ENCODE measurements at regions not wholly inside any gene's neighbourhood (a gene's known extent, or its start where the extent isn't known, plus 50 kb on each side); places are given as distances from the start of the nearest gene placed in this dataset.

GRCh38 chr17:52758481-52758880 lies 600.0 kb upstream of the CA10 start:
- no peak for DNase-seq (ENCODE audit: low read depth in 1 of 2, low spot score in 1 of 2)

- DNase-seq (ENCODE audit: low read depth in 1 of 2, low spot score in 1 of 2), result no peak
These were observed 598.2 kb upstream of the CA10 start for GRCh38 chr17:52756746-52757145.

DNA sequence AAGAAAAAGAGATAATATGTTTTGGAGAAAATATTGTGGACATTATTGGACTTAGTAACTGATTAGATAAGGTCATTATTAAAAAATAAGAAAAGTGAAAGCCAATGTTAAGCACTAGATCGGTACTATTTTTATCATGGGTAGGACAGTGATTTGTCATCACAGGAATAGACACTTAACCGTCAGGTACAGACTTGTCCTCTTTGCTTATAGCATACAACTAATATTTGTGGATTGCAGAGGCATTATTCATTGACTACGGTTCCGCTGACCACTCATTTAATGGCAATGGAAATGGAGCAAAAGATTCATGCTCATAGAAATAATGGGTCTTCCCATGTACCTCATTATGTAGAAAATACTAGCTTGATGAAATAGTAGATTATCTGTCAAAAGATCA lies 596.3 kb upstream of the CA10 start:
- DNase-seq (ENCODE audit: low read depth in 1 of 2, low spot score in 1 of 2), result no peak

- DNase-seq (ENCODE audit: low read depth in 1 of 2, low spot score in 1 of 2), result no peak
These were observed 592.5 kb upstream of the CA10 start for GRCh38 chr17:52751051-52751450.

DNA sequence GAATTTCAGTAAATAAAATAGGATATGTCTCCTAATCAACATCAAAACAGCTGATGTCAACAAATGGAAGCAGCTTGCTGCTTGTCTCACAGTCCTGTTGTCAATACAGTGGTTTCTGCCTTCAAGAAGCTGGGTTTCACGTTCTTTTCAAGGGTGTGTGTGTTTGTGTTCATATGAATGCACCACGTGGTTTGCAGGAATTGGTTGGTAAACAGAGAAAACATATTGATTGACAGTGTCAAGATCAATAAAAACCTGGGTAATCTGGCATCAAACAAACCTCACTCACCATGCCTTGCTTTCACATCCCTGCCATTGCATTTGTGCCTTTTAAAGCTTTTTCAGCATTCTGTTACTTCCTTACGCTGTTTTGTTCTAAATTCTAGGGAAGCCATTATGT lies 585.7 kb upstream of the CA10 start:
- no peak for DNase-seq (ENCODE audit: low read depth in 1 of 2, low spot score in 1 of 2)

- no peak for DNase-seq (ENCODE audit: low read depth in 1 of 2, low spot score in 1 of 2)
These were observed 581.5 kb upstream of the CA10 start for GRCh38 chr17:52740006-52740405.

- DNase-seq (ENCODE audit: low read depth in 1 of 2, low spot score in 1 of 2), result no peak
These were observed 580.3 kb upstream of the CA10 start for GRCh38 chr17:52738791-52739190.

DNA sequence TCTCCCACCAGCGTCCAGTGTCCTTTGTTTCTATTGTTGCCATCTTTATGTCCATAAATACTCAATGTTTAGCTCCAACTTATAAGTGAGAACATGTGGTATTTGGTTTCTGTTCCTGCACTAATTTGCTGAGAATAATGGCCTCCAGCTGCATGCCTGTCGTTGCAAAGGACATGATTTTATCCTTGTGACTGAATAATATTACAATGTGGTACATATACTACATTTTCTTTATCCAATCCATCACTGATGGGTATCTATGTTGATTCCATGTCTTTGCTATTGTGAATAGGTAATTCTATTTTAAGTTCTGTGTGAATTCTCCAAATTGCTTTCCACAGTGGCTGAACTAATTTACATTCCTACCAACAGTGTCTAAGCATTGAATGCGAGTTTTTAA lies 578.6 kb upstream of the CA10 start:
- DNase-seq (ENCODE audit: low read depth in 1 of 2, low spot score in 1 of 2), result no peak

DNA sequence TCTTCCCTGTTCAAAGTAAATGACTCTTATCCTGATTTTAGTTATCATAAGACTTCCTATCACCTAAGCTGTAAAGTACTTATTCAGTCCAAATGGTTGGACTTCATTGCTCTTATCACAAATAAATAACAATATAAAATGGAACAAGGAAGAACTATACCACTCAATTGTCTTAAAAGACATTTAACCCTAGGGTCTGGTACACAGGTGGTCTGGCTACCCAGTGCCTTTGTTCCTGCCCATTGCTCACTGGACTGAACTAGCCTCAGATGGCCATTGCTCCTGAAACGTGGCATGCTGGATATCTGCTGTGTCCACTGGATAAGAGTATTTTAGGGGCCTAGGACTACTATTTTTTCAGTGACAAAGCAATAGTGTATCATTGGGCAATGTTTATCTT lies 574.3 kb upstream of the CA10 start:
- no peak for DNase-seq (ENCODE audit: low read depth in 1 of 2, low spot score in 1 of 2)

DNA sequence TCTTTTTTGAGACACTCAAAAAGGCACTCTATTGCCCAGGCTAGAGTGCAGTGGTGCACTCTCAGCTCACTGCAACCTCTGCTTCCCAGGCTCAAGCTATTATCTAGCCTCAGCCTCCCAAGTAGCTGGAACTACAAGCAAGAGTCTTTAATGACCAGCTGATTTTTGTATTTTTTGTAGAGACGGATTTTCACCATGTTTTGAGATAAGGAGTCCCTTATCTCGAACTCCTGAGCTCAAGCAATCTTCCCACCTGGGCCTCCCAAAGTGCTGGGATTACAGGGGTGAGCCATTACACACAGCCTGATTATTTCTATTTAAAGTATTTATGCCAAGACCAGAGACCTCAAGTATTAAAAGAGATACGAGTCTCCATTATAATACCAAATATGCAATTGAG lies 566.1 kb upstream of the CA10 start:
- no peak for DNase-seq (ENCODE audit: low read depth in 1 of 2, low spot score in 1 of 2)

GRCh38 chr17:52721910-52722309 lies 563.4 kb upstream of the CA10 start:
- DNase-seq (ENCODE audit: low read depth in 1 of 2, low spot score in 1 of 2), result no peak

- no peak for DNase-seq (ENCODE audit: low read depth in 1 of 2, low spot score in 1 of 2)
These were observed 551.9 kb upstream of the CA10 start for GRCh38 chr17:52710363-52710901.

- no peak for DNase-seq (ENCODE audit: low read depth in 1 of 2, low spot score in 1 of 2)
These were observed 551.2 kb upstream of the CA10 start for GRCh38 chr17:52709724-52710123.

DNA sequence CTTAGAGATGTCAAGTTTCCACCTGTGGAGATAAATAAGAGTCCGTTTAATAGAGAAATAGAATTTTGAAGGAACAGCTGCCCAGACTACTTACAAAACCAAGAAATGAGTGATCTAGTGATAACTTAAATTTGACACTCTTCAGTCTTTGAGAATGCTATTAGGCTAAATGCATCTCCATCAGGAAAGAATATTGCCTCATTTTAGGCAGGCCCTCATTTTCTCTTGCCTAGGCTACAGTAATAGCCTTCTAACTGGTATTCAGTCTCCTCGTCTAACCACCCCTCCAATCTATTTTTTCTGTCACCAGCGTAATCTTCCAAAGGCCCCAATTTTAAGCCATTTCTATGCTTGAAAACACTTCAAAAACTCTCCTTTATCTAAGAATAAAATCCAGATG lies 537.8 kb upstream of the CA10 start:
- no peak for DNase-seq (ENCODE audit: low read depth in 1 of 2, low spot score in 1 of 2)

DNA sequence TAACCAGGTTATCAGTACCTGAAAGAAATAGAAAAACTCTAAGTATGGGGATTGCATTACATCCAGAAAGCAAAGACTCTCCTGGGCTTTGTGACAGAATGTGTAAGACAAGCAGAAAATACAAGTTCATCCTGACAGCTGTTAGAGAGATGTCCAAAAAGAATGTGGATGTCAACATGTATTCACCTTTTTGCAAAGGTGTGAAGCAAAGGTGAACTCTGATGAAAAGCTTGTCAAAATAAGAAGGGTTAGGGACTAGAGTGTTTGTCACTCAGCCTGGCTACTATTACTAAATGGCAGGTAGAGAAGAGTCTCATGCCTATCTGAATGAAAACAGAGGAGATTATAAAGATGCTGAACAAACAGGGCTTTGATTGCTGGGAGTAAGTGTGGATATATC lies 527.6 kb upstream of the CA10 start:
- no peak for DNase-seq (ENCODE audit: low read depth in 1 of 2, low spot score in 1 of 2)

GRCh38 chr17:52681480-52681879 lies 523.0 kb upstream of the CA10 start:
- DNase-seq (ENCODE audit: low read depth in 1 of 2, low spot score in 1 of 2), result no peak

GRCh38 chr17:52678211-52678610 lies 519.7 kb upstream of the CA10 start:
- no peak for DNase-seq (ENCODE audit: low read depth in 1 of 2, low spot score in 1 of 2)

GRCh38 chr17:52674686-52675085 lies 516.2 kb upstream of the CA10 start:
- no peak for DNase-seq (ENCODE audit: low read depth in 1 of 2, low spot score in 1 of 2)

GRCh38 chr17:52673791-52674190 lies 515.3 kb upstream of the CA10 start:
- no peak for DNase-seq (ENCODE audit: low read depth in 1 of 2, low spot score in 1 of 2)

GRCh38 chr17:52666264-52666663 lies 507.8 kb upstream of the CA10 start:
- no peak for DNase-seq (ENCODE audit: low read depth in 1 of 2, low spot score in 1 of 2)

- DNase-seq (ENCODE audit: low read depth in 1 of 2, low spot score in 1 of 2), result no peak
These were observed 502.2 kb upstream of the CA10 start for GRCh38 chr17:52660692-52661091.

- DNase-seq (ENCODE audit: low read depth in 1 of 2, low spot score in 1 of 2), result no peak
These were observed 494.5 kb upstream of the CA10 start for GRCh38 chr17:52653014-52653413.

DNA sequence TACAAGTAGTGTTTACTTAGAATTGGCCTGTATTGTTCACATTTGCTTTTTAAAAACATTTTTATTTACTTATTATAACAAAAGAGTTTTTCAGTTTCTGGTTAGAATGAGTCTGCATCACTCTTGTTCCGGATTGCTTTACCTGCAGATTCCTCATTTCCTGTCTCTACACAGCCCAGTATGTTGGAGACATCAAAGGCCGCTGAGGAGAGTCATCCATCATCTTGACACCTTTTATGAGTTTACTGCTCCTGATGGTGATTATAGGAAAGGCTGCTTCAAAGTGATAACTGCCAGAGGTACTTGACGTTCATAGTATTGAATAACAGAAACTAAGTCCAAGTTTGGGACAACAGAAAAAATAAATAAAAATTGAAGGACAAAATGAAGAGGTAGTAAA lies 490.5 kb upstream of the CA10 start:
- DNase-seq (ENCODE audit: low read depth in 1 of 2, low spot score in 1 of 2), result no peak

GRCh38 chr17:52647411-52647810 lies 488.9 kb upstream of the CA10 start:
- DNase-seq (ENCODE audit: low read depth in 1 of 2, low spot score in 1 of 2), result no peak

Measured in activated CD4-positive, alpha-beta T cell treated with anti-CD3 and anti-CD28 coated beads, Interleukin-2, amount 50 U/mL, for 24 hours (primary cell).